ENCODE measurements at regions not wholly inside any gene's neighbourhood (a gene's known extent, or its start where the extent isn't known, plus 50 kb on each side); places are given as distances from the start of the nearest gene placed in this dataset.
"Not testable (repeated sequence)": the region's sequence is repeated elsewhere in the genome, so short reads cannot be mapped to it uniquely, and the experiment has no call there.

- no peak for DNase-seq
These were observed 101.6 kb downstream of the CPN2 start for GRCh38 chr3:194249323-194250097.

- peak; percentile 91 for DNase-seq
These were observed 100.8 kb downstream of the CPN2 start for GRCh38 chr3:194250098-194251002.

GRCh38 chr3:194251007-194251406 is 100.1 kb downstream of the CPN2 start:
- no peak for DNase-seq

- DNase-seq = no peak
These were observed 99.7 kb downstream of the CPN2 start for GRCh38 chr3:194251461-194251860.

GRCh38 chr3:194251891-194252560 is 99.1 kb downstream of the CPN2 start:
- DNase-seq = no peak

DNA sequence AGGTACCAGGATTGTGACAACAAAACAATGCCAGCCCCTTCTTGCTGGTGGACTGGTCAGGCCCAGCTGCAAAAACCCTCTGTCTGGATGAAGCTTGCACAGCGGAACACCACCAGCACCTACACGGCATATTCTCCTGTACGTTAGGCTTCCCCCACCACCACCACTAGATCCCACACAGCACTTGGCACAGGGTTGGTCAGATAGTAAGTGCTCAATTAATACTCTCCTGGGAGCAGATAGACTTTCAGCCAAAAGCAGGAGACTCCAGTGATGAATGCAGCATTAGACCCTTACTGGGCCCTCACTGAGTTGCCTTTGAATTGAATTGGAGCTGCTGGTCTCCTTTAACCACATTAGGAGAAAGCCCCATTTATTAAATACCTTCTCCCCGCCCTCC is 97.9 kb downstream of the CPN2 start:
- DNase-seq = no peak

DNA sequence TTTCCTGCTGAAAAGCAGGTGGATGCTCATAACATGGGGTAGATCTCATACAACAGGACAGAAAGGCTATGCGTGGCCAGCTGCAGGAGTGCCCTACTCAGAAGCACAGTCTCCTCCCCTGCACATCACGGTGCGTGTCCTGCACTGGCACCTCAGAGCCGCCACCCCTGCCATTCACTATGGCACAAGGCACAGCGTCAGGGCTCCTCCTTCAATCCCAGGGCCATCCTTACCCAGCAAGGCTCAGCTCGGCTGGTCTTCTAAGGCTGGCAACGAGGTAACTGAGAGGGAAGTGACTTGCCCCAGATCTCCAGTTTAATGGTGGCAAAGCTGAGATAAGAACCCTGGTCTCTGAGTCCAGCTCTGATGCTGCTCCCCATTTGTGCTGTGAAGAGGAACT is 97.1 kb downstream of the CPN2 start:
- no peak for DNase-seq

GRCh38 chr3:194255252-194256039 is 95.7 kb downstream of the CPN2 start:
- DNase-seq = no peak

- DNase-seq = no peak
These were observed 94.8 kb downstream of the CPN2 start for GRCh38 chr3:194256040-194256945.

GRCh38 chr3:194257151-194257621 is 93.9 kb downstream of the CPN2 start:
- DNase-seq = no peak

GRCh38 chr3:194257916-194258668 is 93.0 kb downstream of the CPN2 start:
- DNase-seq = no peak

GRCh38 chr3:194259982-194260766 is 91.0 kb downstream of the CPN2 start:
- DNase-seq = no peak

- DNase-seq = no peak
These were observed 89.5 kb downstream of the CPN2 start for GRCh38 chr3:194261581-194262063.

GRCh38 chr3:194262176-194262924 is 88.8 kb downstream of the CPN2 start:
- DNase-seq = no peak

DNA sequence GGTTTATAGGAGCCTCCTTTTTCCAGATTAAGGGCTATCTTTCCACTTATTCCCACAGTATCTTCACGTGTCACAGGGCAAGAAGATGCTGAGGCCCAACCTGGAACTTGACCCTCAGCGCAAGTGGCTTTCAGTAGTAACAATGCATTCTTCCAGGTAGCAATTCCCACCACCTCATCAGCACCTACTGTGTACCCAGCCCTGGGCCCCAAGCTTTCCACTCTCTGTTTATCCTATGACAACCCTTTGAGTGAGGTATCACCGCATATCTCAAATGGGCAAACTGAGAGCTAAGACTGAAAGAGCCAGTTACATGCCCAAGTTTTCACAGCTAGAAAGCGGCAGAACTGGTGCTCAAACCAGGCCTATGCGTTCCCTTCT is 88.2 kb downstream of the CPN2 start:
- DNase-seq = no peak

DNA sequence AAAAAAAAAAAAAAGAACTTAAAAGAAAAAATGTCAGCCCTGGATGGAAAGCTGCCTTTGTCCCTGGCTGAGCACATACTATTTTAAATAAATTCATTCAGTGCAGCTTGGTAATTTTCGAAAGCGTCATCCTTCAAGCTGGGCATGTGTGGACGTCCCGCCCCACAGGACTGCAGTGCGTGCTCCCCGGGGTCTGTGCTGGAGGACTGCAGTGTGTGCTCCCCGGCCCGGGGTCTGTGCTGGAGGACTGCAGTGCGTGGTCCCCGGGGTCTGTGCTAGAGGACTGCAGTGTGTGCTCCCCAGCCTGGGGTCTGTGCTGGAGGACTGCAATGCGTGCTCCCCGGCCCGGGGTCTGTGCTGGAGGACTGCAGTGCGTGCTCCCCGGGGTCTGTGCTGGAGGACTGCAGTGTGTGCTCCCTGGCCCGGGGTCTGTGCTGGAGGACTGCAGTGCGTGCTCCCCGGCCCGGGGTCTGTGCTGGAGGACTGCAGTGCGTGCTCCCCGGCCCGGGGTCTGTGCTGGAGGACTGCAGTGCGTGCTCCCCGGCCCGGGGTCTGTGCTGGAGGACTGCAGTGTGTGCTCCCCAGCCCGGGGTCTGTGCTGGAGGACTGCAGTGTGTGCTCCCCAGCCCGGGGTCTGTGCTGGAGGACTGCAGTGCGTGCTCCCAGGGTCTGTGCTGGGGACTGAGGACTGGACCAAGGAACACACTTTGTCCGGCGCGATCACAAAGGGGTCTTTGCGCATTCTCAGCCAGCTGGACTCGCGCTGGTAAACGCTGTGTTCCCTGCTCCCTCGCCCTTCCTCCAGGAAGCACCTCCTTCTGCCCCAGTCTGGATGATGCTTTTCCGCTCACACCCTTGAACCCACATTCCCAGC is 86.3 kb downstream of the CPN2 start:
- DNase-seq = not testable (repeated sequence)

DNA sequence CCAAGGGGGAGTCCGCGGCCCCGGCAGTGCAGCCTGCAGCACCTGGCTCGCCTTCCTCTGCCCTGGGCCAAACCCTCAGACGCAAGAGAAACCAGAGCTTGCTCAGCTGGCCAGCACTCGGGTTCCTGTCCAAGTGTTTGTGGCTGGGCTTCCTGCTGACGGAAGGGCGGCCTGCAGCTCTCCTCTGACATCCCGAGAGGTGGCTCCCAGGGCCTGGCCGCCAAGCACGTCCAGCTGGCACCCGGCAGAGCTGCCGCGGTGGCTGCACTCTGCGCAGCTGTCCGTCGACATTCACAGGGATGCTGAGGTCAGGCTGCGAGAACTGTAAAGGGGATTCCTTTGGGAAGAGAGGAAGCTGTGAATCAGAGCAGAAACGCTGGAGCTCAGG is 85.6 kb downstream of the CPN2 start:
- DNase-seq = peak; percentile 85 to 86
